Ureter (tissue), 1 donor: ENCODE measurements at regions not wholly inside any gene's neighbourhood (a gene's known extent, or its start where the extent isn't known, plus 50 kb on each side); places are given as distances from the start of the nearest gene placed in this dataset.
"Not testable (repeated sequence)": the region's sequence is repeated elsewhere in the genome, so short reads cannot be mapped to it uniquely, and the experiment has no call there.

Experiments used
- DNase-seq: peaks from one replicate; pipeline ENCODE4 v3.0.0-alpha.2; 2020; ENCODE audit warnings: low spot score
- donor health status: DM: yes; HTN: yes; CAD: no.

GRCh38 chr12:95358111-95359083 lies 115.6 kb upstream of the METAP2 start:
- no peak for DNase-seq

GRCh38 chr12:95365912-95366311 lies 108.0 kb upstream of the METAP2 start:
- no peak for DNase-seq

GRCh38 chr12:95368931-95369330 lies 105.0 kb upstream of the METAP2 start:
- DNase-seq: no peak

GRCh38 chr12:95371571-95371970 lies 102.4 kb upstream of the METAP2 start:
- DNase-seq: no peak

GRCh38 chr12:95379481-95379880 lies 94.5 kb upstream of the METAP2 start:
- DNase-seq: not testable (repeated sequence)

GRCh38 chr12:95380334-95380733 lies 93.6 kb upstream of the METAP2 start:
- not testable (repeated sequence) for DNase-seq

GRCh38 chr12:95380997-95381786 lies 92.8 kb upstream of the METAP2 start:
- DNase-seq: no peak

- peak; percentile 54 for DNase-seq
Measured at GRCh38 chr12:95383920-95384319, 90.0 kb upstream of the METAP2 start.

- no peak for DNase-seq
Measured at GRCh38 chr12:95384785-95385184, 89.2 kb upstream of the METAP2 start.

- no peak for DNase-seq
Measured at GRCh38 chr12:95385246-95386035, 88.5 kb upstream of the METAP2 start.

GRCh38 chr12:95386051-95386450 lies 87.9 kb upstream of the METAP2 start:
- no peak for DNase-seq

- DNase-seq: not testable (repeated sequence)
Measured at GRCh38 chr12:95388260-95388659, 85.7 kb upstream of the METAP2 start.

GRCh38 chr12:95390192-95390591 lies 83.8 kb upstream of the METAP2 start:
- DNase-seq: no peak

GRCh38 chr12:95390932-95391331 lies 83.0 kb upstream of the METAP2 start:
- DNase-seq: no peak

GRCh38 chr12:95393191-95393790 lies 80.7 kb upstream of the METAP2 start:
- DNase-seq: no peak

- no peak for DNase-seq
Measured at GRCh38 chr12:95395696-95396095, 78.3 kb upstream of the METAP2 start.

GRCh38 chr12:95396849-95397468 lies 77.0 kb upstream of the METAP2 start:
- no peak for DNase-seq

- no peak for DNase-seq
Measured at GRCh38 chr12:95397571-95397970, 76.4 kb upstream of the METAP2 start.

GRCh38 chr12:95402096-95402495 lies 71.9 kb upstream of the METAP2 start:
- DNase-seq: no peak

GRCh38 chr12:95408201-95408600 lies 65.8 kb upstream of the METAP2 start:
- DNase-seq: no peak

- DNase-seq: no peak
Measured at GRCh38 chr12:95411057-95411456, 62.9 kb upstream of the METAP2 start.
